HepG2 (cell line): ENCODE measurements at regions not wholly inside any gene's neighbourhood (a gene's known extent, or its start where the extent isn't known, plus 50 kb on each side); places are given as distances from the start of the nearest gene placed in this dataset.

Source experiments
- ATAC-seq: fragments of 200-7000 bp; cut with Tn5 transposase; 3 replicates; pipeline ENCODE4 v1.9.1; 2020; ENCODE audit warnings: mild to moderate bottlenecking, moderate library complexity
- BruUV-seq: library from RNA; stranded (reverse); fragments of 400-500 nt; replicated peaks from 2 replicates; lab custom pipeline; 2021; lab: Mats Ljungman, UMichigan
- CTCF ChIA-PET: fragments of 300-600 bp; formaldehyde crosslinking; extraction: SDS; loops from one replicate; lab custom pipeline; 2021; ENCODE audit warnings: low total read pairs, inconsistent platforms, low intra/inter-chr PET ratio; lab: Yijun Ruan, JAX
- POLR2A ChIA-PET: fragments of 350-600 bp; sonication (Branson Sonifier 250); formaldehyde crosslinking; loops from one replicate; lab custom pipeline; 2020; ENCODE audit warnings: antibody characterized with exemption, inconsistent platforms; lab: Yijun Ruan, JAX
- DNase-seq: peaks from one replicate; pipeline ENCODE4 v3.0.0-alpha.2; 2015; ENCODE audit warnings: low spot score
- FAIRE-seq: peaks from 3 replicates; lab custom pipeline; 2011; peaks lifted over from hg19 to GRCh38; lab: Jason Lieb, UNC
- H2AFZ ChIP-seq: one replicate; pipeline ENCODE4 v1.6.1; 2011; ENCODE audit warnings: low read length, inconsistent platforms
- H3K27ac ChIP-seq: fragments of 300-600 bp; 3 replicates; pipeline ENCODE4 v1.8.0; 2011; ENCODE audit warnings: mixed run types, mild to moderate bottlenecking, mixed read lengths, low read length, inconsistent platforms; ENCODE audit not compliant: insufficient read depth; ENCODE audit errors: extremely low read length
- H3K27me3 ChIP-seq, 2 experiments: fragments of 200-600 bp in 1 of 2; 2 replicates in 1 of 2; 3 replicates in 1 of 2; pipeline versions ENCODE4 v1.6.0 to v1.8.0; 2011; ENCODE audit warnings: low read length in 2 of 2, mild to moderate bottlenecking in 2 of 2, moderate library complexity in 2 of 2, inconsistent platforms in 1 of 2; ENCODE audit not compliant: insufficient read depth in 2 of 2, control insufficient read depth in 1 of 2
- H3K36me3 ChIP-seq, 2 experiments: fragments of 200-600 bp in 1 of 2; replicated peaks in 1 of 2; 2 replicates in 1 of 2; 3 replicates in 1 of 2; pipeline versions ENCODE4 v1.5.1 to v1.8.0; 2011; ENCODE audit warnings: low read length in 2 of 2, inconsistent platforms in 1 of 2; ENCODE audit not compliant: insufficient read depth in 2 of 2, control insufficient read depth in 1 of 2
- H3K4me1 ChIP-seq: 2 replicates; pipeline ENCODE4 v1.5.1; 2012; ENCODE audit warnings: low read length, inconsistent platforms; ENCODE audit not compliant: insufficient read depth
- H3K4me2 ChIP-seq: 2 replicates; pipeline ENCODE4 v1.6.0; 2011; ENCODE audit warnings: low read depth, low read length, inconsistent platforms
- H3K4me3 ChIP-seq, 3 experiments: fragments of 200-600 bp in 1 of 3; sonication (generic), shearing (Covaris generic) in 1 of 3; replicated peaks in 1 of 3; 2 replicates each; pipeline ENCODE4 v1.5.1; 2011 to 2016; ENCODE audit warnings: low read length in 3 of 3, inconsistent platforms in 2 of 3, low read depth in 2 of 3, mild to moderate bottlenecking in 2 of 3, control low read depth in 1 of 3, mixed read lengths in 1 of 3; ENCODE audit not compliant: insufficient read depth in 1 of 3
- H3K79me2 ChIP-seq: one replicate; pipeline ENCODE4 v1.6.1; 2011; ENCODE audit warnings: low read length, inconsistent platforms; ENCODE audit not compliant: insufficient read depth
- H3K9ac ChIP-seq: 2 replicates; pipeline ENCODE4 v1.6.0; 2011; ENCODE audit warnings: mild to moderate bottlenecking, low read depth, low read length, inconsistent platforms; ENCODE audit not compliant: insufficient read depth
- H3K9me3 ChIP-seq: 2 replicates; pipeline ENCODE4 v1.5.1; 2012; ENCODE audit warnings: mild to moderate bottlenecking, low read length
- H4K20me1 ChIP-seq: 2 replicates; pipeline ENCODE4 v1.6.0; 2011; ENCODE audit warnings: inconsistent platforms, mild to moderate bottlenecking, low read length, moderate library complexity; ENCODE audit not compliant: insufficient read depth
- BHLHE40 ChIP-seq: IDR thresholded peaks from 2 replicates; pipeline ENCODE4 v1.6.1; 2011; ENCODE audit warnings: low read length, improper control_type of control experiment
- CREBL2 ChIP-seq: sonication (generic); formaldehyde crosslinking; IDR thresholded peaks from 2 replicates; pipeline ENCODE4 v1.8.1; 2023; ENCODE audit warnings: missing genetic modification reagents, mild to moderate bottlenecking, borderline replicate concordance
- GATA4 ChIP-seq: sonication (generic); IDR thresholded peaks from 2 replicates; pipeline ENCODE4 v1.6.1; 2016; ENCODE audit warnings: antibody characterized with exemption, low read depth, borderline replicate concordance
- HNRNPH1 ChIP-seq: fragments of 200-400 bp; formaldehyde crosslinking; optimal IDR thresholded peaks from 2 replicates; pipeline ENCODE3; 2017; ENCODE audit warnings: mild to moderate bottlenecking, low read depth, low read length
- HNRNPUL1 ChIP-seq: fragments of 200-400 bp; formaldehyde crosslinking; IDR thresholded peaks from 2 replicates; pipeline ENCODE4 v1.6.1; 2017; ENCODE audit warnings: low read depth, mild to moderate bottlenecking, low read length, moderate library complexity
- HOXD1 ChIP-seq: sonication (generic); formaldehyde crosslinking; IDR thresholded peaks from 2 replicates; pipeline ENCODE4 v1.5.0; 2020; ENCODE audit warnings: missing genetic modification reagents
- MLXIP ChIP-seq: sonication (generic); formaldehyde crosslinking; IDR thresholded peaks from 2 replicates; pipeline ENCODE4 v1.9.0; 2021; ENCODE audit warnings: missing genetic modification reagents, borderline replicate concordance
- MNT ChIP-seq: fragments of 450-650 bp; IDR thresholded peaks from 2 replicates; pipeline ENCODE4 v1.6.1; 2016
- RBAK ChIP-seq: sonication (generic); formaldehyde crosslinking; IDR thresholded peaks from 2 replicates; pipeline ENCODE4 v1.5.1; 2020; ENCODE audit warnings: mild to moderate bottlenecking, missing genetic modification reagents
- TRIM24 ChIP-seq: sonication (generic); formaldehyde crosslinking; IDR thresholded peaks from 2 replicates; pipeline ENCODE4 v1.8.0; 2022; ENCODE audit warnings: mild to moderate bottlenecking, missing genetic modification reagents
- UBTF ChIP-seq: sonication (generic); formaldehyde crosslinking; IDR thresholded peaks from 2 replicates; pipeline ENCODE4 v1.4.0; 2020; ENCODE audit warnings: mild to moderate bottlenecking, missing genetic modification reagents
- ZMAT3 ChIP-seq: sonication (generic); formaldehyde crosslinking; conservative IDR thresholded peaks from 2 replicates; pipeline ENCODE4 v1.7.0; 2021; ENCODE audit warnings: missing genetic modification reagents
- ZNF549 ChIP-seq: sonication (generic); formaldehyde crosslinking; IDR thresholded peaks from 2 replicates; pipeline ENCODE4 v1.5.0; 2020; ENCODE audit warnings: missing genetic modification reagents
- ZNF605 ChIP-seq: sonication (generic); formaldehyde crosslinking; IDR thresholded peaks from 2 replicates; pipeline ENCODE4 v1.8.0; 2022; ENCODE audit warnings: mild to moderate bottlenecking, missing genetic modification reagents
- WGBS: methylation state at CpG from one replicate; pipeline ENCODE4 v1.1.6; 2017; ENCODE audit warnings: low lambda C conversion rate; 5-methylcytosine and 5-hydroxymethylcytosine counted together
- in situ Hi-C: cut with HindIII; loops from 2 replicates; pipeline ENCODE4 v1.10.0; 2017; ENCODE audit warnings: low pct_unique_long_range_greater_than_20kb; ENCODE audit not compliant: extremely low pct_ligation_motif_present
- intact Hi-C: fragments of 100-400 bp; cut with micrococcal nuclease; formaldehyde crosslinking; loops from one replicate; pipeline ENCODE4 v1.10.0; 2022; ENCODE audit not compliant: unreplicated experiment

- H3K9ac ChIP-seq: no peak overlapping the region
- H3K27me3 ChIP-seq: no peaks in the 10 kb centered on the region
- BruUV-seq: no TSS peak
- no peak overlapping the region for H3K27ac ChIP-seq
- DNase-seq (no peak), ATAC-seq (no peak), FAIRE-seq (no peak)
- H3K4me3 ChIP-seq: no peak overlapping the region
- POLR2A ChIA-PET: no interaction called here
- H2AFZ ChIP-seq: no peak overlapping the region
- H3K79me2 ChIP-seq: no peaks in the 10 kb centered on the region
- no peaks in the 10 kb centered on the region for H3K4me1 ChIP-seq
- 1% methylated on average over 3 of the region's 3 CpGs for WGBS
- TF ChIP-seq ZMAT3 (no peak), HNRNPUL1 (no peak), MNT (peak; percentile 59)
- H3K36me3 ChIP-seq: no peaks in the 10 kb centered on the region
- intact Hi-C loops (no loop called here), in situ Hi-C loops (no loop called here)
- CTCF ChIA-PET: no interaction called here
- H3K9me3 ChIP-seq: no peaks in the 10 kb centered on the region
- no peaks in the 10 kb centered on the region for H4K20me1 ChIP-seq
- H3K4me2 ChIP-seq: no peak overlapping the region
These were observed 85.3 kb downstream of the CNTN3 start for GRCh38 chr3:74529145-74529544.

- intact Hi-C loops (no loop called here), in situ Hi-C loops (no loop called here)
- Histone ChIP-seq H3K27ac (no peak overlapping the region), H3K9ac (no peak overlapping the region), H3K4me1 (no peaks in the 10 kb centered on the region), H3K36me3 (no peaks in the 10 kb centered on the region), H4K20me1 (no peaks in the 10 kb centered on the region), H3K79me2 (no peaks in the 10 kb centered on the region), H3K4me2 (no peak overlapping the region), H3K9me3 (no peaks in the 10 kb centered on the region), H3K4me3 (no peak overlapping the region), H3K27me3 (no peaks in the 10 kb centered on the region), H2AFZ (no peak overlapping the region)
- DNase-seq: no peak
- ChIA-PET POLR2A (no interaction called here), CTCF (no interaction called here)
- 5% methylated on average over 4 of the region's 4 CpGs for WGBS
- FAIRE-seq: no peak
- ATAC-seq: no peak
- no TSS peak for BruUV-seq
- TF ChIP-seq MLXIP (CRISPR knock-in tag) (no peak), RBAK (CRISPR knock-in tag) (no peak), CREBL2 (CRISPR knock-in tag) (no peak), ZNF549 (CRISPR knock-in tag) (no peak), HNRNPH1 (no peak), HOXD1 (no peak), GATA4 (no peak), UBTF (CRISPR knock-in tag) (no peak), BHLHE40 (no peak), ZNF605 (CRISPR knock-in tag) (no peak), TRIM24 (CRISPR knock-in tag) (no peak)
These were observed 86.9 kb downstream of the CNTN3 start for GRCh38 chr3:74527566-74527965.
